Globus pallidus (tissue), 1 donor: ENCODE measurements at regions not wholly inside any gene's neighbourhood (a gene's known extent, or its start where the extent isn't known, plus 50 kb on each side); places are given as distances from the start of the nearest gene placed in this dataset.

Experiments used
- DNase-seq: peaks from one replicate; pipeline ENCODE4 v3.0.0-alpha.2; 2015; ENCODE audit warnings: low spot score

- DNase-seq: no peak
Measured at GRCh38 chr3:139732729-139733128, 55.0 kb upstream of the NMNAT3 start.

DNA sequence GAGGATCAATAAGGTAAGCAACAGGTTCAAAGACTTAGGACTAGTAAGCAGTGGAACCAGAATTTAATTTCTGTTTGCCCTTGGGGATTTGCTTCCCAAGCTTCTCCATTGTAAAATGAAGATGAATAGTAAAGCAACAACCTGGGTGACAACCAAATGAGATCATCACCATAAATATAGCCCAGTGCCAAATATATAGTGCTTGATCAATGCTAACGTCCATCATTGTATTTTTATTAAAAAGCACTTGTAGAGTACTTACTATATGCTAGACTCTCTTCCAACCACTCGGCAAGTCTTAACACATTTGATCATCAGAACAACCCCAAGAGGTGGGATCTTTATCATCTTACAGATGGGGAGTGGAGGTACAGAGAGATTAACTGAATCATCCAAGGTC lies 51.5 kb upstream of the NMNAT3 start:
- DNase-seq: no peak

GRCh38 chr3:139728414-139728813 lies 50.6 kb upstream of the NMNAT3 start:
- no peak for DNase-seq
